ENCODE measurements at regions not wholly inside any gene's neighbourhood (a gene's known extent, or its start where the extent isn't known, plus 50 kb on each side); places are given as distances from the start of the nearest gene placed in this dataset.

GRCh38 chr6:41429506-41430504 lies 94.4 kb downstream of the NCR2 start:
- DNase-seq (ENCODE audit: low read depth in 2 of 2) = no peak

- DNase-seq (ENCODE audit: low read depth in 2 of 2) = no peak
Observed at GRCh38 chr6:41430875-41431274, 95.5 kb downstream of the NCR2 start.

- no peak for DNase-seq (ENCODE audit: low read depth in 2 of 2)
Observed at GRCh38 chr6:41432280-41432679, 96.9 kb downstream of the NCR2 start.

- no peak for DNase-seq (ENCODE audit: low read depth in 2 of 2)
Observed at GRCh38 chr6:41434803-41435481, 99.5 kb downstream of the NCR2 start.

DNA sequence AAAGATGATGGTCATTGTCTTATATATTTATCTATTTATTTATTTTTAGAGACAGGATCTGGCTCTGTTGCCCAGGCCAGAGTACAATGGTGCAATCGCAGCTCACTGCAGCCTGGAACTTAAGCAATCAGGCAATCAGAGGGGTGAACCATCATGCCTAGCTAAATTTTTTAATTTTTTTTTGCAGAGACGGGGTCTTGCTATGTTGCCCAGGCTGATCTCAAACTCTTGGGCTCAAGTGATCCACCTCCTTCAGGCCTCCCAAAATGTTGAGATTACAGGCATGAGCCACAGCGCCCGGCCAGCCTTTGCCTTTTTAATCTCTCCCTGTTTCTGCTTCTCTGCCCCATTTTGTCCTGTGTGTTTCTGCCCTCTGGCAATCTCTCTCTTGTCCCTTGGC lies 102.2 kb downstream of the NCR2 start:
- no peak for DNase-seq (ENCODE audit: low read depth in 2 of 2)

- no peak for DNase-seq (ENCODE audit: low read depth in 2 of 2)
Observed at GRCh38 chr6:41438746-41439145, 103.3 kb downstream of the NCR2 start.

DNA sequence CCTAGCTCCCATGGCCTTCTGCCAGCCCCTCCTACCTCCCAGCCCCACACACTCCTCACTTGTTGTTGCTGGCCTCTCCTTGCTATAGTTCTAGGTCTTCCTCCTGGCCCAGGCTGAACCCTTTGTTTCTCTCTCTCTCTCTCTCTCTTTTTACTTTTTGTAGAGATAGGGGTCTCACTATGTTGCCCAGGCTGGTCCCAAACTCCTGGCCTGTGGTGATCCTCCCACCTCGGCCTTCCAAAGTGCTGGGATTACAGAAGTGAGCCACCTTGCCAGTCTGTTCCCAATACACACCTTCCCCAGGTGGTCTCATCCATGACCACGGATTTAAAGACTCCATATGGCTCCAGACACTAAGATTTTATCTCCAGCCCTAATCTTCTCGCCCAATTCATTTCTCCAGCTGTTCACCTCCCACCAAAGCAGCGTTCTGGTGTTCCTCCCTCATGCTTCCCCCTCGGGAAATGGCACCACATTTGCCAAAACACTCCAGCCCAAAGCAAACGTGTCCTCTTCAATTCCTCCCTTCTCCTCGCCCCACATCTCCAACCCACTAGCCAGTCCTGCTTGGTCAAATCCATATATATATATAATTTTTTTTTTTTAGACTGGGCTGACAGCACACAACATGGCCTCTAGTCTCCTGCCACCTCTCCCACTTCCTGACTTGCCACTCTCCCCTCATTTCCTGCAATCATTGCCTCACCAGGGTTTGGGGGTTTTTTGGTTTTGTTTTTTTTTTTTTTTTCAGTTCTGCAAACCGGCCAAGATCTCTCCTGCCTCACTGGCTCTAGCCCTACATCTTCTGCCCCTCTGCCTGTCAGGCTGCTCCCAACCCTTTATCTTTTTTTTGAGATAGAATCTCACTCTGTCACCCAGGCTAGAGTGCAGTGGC lies 104.4 kb downstream of the NCR2 start:
- DNase-seq (ENCODE audit: low read depth in 2 of 2) = peak in 1 of 2 donors; percentile 6

GRCh38 chr6:41440958-41441357 lies 105.2 kb upstream of the FOXP4 start:
- no peak for DNase-seq (ENCODE audit: low read depth in 2 of 2)

DNA sequence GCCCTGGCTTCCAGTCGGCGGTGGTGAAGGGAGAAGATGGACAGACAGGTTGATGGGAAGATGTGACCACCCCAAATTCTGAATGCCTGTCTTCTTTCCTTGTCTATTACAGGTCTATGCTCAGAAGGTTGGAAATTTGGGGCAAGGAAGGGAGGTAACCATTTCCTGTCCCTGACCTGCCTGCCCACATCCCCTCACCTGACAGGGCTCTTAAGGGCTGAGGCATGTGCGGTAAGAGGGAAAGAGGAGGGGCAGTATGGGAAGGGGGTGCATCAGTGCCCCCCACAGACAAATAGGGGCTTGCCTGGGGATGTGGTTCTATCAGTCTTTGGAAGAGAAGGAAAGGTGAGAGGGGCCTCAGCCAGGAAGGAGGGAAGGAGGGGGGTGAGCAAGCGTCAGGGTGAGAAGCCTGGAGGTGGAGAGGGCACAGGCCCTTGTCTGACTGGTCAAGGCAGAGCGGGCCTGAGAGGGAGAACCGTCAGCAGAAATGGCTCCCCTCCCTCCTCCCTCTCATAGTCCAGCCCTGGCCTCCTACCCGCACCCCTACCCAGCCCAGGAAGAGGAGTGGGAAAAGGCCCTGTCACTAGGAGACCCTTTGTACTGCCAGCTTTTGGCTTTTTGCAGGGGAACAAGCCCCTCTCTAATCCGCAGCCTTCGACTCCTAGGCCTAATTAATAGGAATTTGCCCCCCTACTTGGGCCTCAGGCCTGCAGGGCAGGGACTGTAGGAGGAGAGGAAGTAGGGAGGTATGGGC lies 104.4 kb upstream of the FOXP4 start:
- DNase-seq (ENCODE audit: low read depth in 2 of 2) = no peak

DNA sequence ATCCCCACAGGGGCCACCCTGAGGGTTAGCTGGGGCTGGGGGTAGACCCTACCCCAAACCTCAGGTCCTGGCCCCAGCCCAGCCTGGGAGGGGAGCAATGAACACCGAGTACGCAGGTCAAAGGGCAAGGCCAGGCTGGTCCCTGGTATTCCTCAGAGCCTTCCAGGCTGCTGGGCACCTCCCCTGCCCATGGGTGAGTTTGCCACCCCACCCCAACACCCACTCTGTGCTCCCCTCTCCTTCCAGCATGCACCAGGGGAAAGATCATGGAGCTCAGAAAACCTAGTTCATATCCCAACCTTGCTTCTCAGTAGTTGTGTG lies 103.9 kb upstream of the FOXP4 start:
- no peak for DNase-seq (ENCODE audit: low read depth in 2 of 2)

DNA sequence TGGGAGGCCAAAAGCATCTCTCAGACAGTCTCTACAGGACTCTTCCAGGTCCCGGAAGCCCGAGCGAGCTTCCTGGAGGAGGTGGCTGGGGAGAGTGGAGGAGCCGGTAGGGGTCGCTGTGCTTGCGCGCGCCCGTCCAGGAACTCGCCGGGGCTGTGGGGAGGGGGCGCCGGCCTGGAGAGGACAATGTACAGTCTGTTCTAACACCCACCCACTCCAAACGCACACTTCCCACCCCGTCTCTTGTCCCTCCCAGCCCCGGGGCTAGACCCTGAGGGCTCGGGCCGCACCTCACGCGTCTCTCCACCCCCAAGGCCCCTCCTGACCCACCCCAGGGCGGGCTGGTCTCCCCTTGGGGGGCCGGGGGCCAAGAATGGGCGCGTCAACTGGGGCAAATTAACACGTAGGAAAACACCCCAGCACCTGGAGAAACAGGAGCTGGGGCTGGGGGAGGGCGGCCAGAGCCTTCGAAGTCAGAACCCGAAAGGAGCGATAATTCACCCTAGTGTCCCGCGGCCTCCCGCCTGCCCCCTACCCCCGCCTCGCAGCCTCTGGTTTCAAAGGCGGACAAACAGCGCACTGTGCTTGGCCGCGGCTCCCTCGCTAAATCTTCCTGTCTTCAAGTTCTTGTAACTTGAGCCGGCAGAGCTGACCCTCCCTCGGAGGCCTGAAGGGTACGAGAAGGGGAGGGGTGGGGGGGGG lies 103.2 kb upstream of the FOXP4 start:
- DNase-seq (ENCODE audit: low read depth in 2 of 2) = no peak

- DNase-seq (ENCODE audit: low read depth in 2 of 2) = no peak
Observed at GRCh38 chr6:41443616-41444525, 102.3 kb upstream of the FOXP4 start.

DNA sequence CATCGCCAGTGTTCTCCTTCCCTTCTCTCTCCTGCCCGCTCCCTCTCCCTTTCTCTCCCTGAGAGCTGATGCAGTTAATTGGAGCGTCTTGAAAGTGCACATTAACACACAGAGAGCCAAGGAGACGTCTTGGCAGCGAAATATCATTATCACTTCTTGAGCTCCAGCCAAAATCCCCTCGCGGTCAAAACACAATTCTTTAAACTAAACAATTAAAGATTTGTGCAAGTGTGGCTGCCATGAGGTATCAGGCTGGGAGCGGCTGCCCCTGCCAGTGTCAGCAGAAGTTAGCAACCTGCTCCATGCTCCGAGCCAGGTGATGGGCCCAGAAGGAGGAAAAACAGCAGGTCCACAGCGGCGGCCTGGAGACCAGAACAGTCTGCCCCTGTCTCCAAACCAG lies 100.9 kb upstream of the FOXP4 start:
- DNase-seq (ENCODE audit: low read depth in 2 of 2) = no peak

DNA sequence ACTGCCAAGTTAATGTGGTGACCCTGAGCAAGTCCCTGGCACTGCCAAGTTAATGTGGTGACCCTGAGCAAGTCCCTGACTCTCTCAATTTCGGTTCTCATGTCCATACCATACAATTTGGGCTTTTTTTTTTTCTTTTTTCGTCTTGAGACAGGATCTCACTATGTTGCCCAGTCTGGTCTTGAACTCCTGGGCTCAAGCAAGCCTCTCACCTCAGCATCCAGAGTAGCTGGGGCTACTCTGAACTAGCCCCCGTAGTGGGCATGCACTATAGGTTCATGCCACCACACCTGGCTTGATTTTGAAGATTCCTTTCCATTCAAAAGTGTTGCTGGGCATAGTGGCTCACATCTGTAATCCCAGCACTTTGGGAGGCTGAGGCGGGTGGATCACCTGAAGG lies 100.0 kb upstream of the FOXP4 start:
- no peak for DNase-seq (ENCODE audit: low read depth in 2 of 2)

DNA sequence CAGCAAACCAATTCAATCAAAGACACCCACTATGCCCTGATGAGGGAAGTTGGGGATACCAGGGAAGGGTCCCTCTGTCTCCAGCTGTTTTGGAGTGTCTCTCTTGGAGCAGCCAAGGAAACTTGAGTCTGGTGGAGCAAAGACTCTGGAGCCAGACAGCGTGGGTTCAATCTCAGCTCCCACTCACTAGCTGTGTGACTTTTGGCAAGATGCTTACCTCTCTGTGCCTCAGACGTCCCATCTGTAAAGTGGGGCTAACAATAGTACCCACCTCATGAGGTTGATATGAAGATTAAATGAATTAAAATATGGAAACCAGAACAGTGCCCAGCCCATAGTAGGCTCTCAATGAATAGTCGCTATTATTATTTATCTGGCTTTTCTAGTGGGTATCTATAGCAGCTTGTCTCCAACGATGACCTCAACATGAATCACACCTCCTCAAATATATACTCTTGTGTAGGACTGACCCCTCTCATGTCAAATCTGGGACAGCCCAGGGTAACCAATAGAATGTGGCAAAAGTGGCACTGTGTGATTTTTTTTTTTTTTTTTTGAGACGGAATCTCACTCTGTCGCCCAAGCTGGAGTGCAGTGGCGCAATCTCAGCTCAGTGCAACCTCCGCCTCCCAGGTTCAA lies 99.2 kb upstream of the FOXP4 start:
- no peak for DNase-seq (ENCODE audit: low read depth in 2 of 2)

DNA sequence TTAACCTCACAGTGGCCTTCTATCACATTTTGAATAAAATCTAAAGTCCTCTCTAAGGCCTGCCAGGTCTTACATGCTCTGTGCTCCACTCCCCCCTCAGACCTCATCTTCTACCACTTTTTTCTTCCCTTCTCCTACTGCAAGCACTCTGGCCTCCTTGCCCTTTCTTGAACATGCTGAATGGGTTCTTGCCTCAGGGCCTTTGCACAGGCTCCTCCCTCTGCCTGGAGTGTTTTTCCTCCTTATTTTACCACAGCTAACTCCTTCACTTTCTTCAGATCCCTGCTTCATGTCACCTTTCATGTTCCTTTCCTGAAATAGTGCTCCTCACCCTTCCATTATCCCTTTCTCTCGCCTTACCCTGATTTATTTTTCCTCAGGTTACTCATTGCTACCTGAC lies 97.9 kb upstream of the FOXP4 start:
- DNase-seq (ENCODE audit: low read depth in 2 of 2) = no peak

DNA sequence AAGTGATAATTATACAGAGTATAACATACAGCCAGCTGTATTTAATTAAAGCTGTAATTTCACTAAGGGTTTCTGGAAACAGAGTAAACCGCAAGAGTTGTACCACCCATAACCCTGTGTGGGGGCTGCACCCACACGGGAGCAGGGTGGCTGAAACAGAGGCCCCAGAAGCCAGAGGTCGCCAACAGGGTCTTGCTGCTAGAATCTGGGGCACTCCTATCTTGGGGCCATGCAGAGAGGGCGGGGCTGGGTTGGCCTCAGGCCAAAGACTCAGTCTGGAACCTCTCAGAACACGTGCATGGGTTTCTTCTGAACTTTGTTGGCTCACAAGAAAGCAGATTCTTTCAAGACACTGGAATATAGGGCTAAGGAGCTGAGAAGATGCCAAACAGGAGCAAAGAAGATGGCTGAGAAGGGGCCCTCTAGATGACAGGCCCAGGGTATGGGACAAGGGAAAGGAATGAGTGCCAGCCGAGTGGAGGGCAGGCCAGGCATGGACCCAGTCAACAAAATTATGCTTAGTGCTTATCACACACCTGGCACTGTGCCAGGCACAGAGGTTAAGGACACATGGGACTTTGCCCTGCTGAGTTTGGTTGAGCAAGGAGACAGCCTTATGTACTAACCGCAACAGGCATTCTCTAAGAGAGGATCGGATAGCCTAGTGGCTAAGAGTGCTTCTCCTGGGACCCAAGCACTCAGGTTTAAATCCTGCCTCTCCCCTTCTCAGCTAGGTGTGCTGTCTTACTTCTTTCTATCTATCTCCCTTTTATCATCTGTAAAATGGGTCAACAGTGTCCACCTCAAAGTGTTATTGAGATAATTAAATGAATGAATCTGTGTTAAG lies 96.6 kb upstream of the FOXP4 start:
- no peak for DNase-seq (ENCODE audit: low read depth in 2 of 2)

GRCh38 chr6:41450581-41450980 lies 95.6 kb upstream of the FOXP4 start:
- no peak for DNase-seq (ENCODE audit: low read depth in 2 of 2)
